Stimulated activated naive CD8-positive, alpha-beta T cell treated with anti-CD3 and anti-CD28 coated beads, Interleukin-15, amount 100 ng/mL, for 72 hours (primary cell): ENCODE measurements at regions not wholly inside any gene's neighbourhood (a gene's known extent, or its start where the extent isn't known, plus 50 kb on each side); places are given as distances from the start of the nearest gene placed in this dataset.

Source experiments
- ATAC-seq: fragments of 150-1000 bp; cut with Tn5 transposase; 2 replicates; pipeline ENCODE4 v1.10.0; 2021; ENCODE audit warnings: mild to moderate bottlenecking, moderate library complexity
- DNase-seq, 2 donors: peaks; one replicate each; pipeline ENCODE4 v3.0.0; 2021 to 2022
- H3K27ac Mint-ChIP-seq, 2 donors: one replicate each; pipeline ENCODE4 v1.8.0; 2022; ENCODE audit warnings: mild to moderate bottlenecking in 2 of 2, mixed read lengths in 2 of 2, moderate library complexity in 2 of 2
- H3K27me3 Mint-ChIP-seq: one replicate; pipeline ENCODE4 v1.8.0; 2022; ENCODE audit warnings: mixed read lengths
- H3K4me1 Mint-ChIP-seq: one replicate; pipeline ENCODE4 v1.8.0; 2022; ENCODE audit warnings: mild to moderate bottlenecking, mixed read lengths
- H3K4me3 Mint-ChIP-seq, 2 donors: one replicate each; pipeline ENCODE4 v1.8.0; 2022; ENCODE audit warnings: mild to moderate bottlenecking in 2 of 2, mixed read lengths in 2 of 2, moderate library complexity in 1 of 2
- H3K9me3 Mint-ChIP-seq, 2 donors: one replicate each; pipeline ENCODE4 v1.8.0; 2022; ENCODE audit warnings: mixed read lengths in 2 of 2

- ATAC-seq = no peak
- no peak for DNase-seq
- H3K27me3 Mint-ChIP-seq = no peaks in the 10 kb centered on the region
- no peaks in the 10 kb centered on the region for H3K9me3 Mint-ChIP-seq
- H3K4me1 Mint-ChIP-seq = no peaks in the 10 kb centered on the region
- H3K4me3 Mint-ChIP-seq = no peak overlapping the region
- H3K27ac Mint-ChIP-seq = no peak overlapping the region
These were observed 49.8 kb downstream of the PLCE1 start for GRCh38 chr10:94043431-94043990.

GRCh38 chr10:94046098-94046497 is 52.4 kb downstream of the PLCE1 start:
- Mint-ChIP-seq H3K27ac (no peak overlapping the region), H3K27me3 (no peaks in the 10 kb centered on the region), H3K4me1 (no peaks in the 10 kb centered on the region), H3K4me3 (no peak overlapping the region), H3K9me3 (no peaks in the 10 kb centered on the region)
- DNase-seq (no peak), ATAC-seq (no peak)

GRCh38 chr10:94047293-94047692 is 53.6 kb downstream of the PLCE1 start:
- no peak for ATAC-seq
- no peaks in the 10 kb centered on the region for H3K9me3 Mint-ChIP-seq
- DNase-seq = no peak
- no peak overlapping the region for H3K27ac Mint-ChIP-seq
- no peak overlapping the region for H3K4me3 Mint-ChIP-seq
- no peaks in the 10 kb centered on the region for H3K4me1 Mint-ChIP-seq
- no peaks in the 10 kb centered on the region for H3K27me3 Mint-ChIP-seq

- H3K9me3 Mint-ChIP-seq = no peaks in the 10 kb centered on the region
- H3K27ac Mint-ChIP-seq = no peak overlapping the region
- no peak overlapping the region for H3K4me3 Mint-ChIP-seq
- DNase-seq = no peak
- ATAC-seq = no peak
- no peaks in the 10 kb centered on the region for H3K27me3 Mint-ChIP-seq
- no peaks in the 10 kb centered on the region for H3K4me1 Mint-ChIP-seq
These were observed 56.2 kb downstream of the PLCE1 start for GRCh38 chr10:94049911-94050310.

- no peaks in the 10 kb centered on the region for H3K27me3 Mint-ChIP-seq
- H3K4me3 Mint-ChIP-seq = no peak overlapping the region
- no peaks in the 10 kb centered on the region for H3K4me1 Mint-ChIP-seq
- ATAC-seq (no peak), DNase-seq (no peak)
- no peaks in the 10 kb centered on the region for H3K9me3 Mint-ChIP-seq
- H3K27ac Mint-ChIP-seq = no peak overlapping the region
These were observed 58.5 kb downstream of the PLCE1 start for GRCh38 chr10:94052281-94052680.

- no peak for ATAC-seq
- no peak for DNase-seq
- Mint-ChIP-seq H3K4me1 (no peaks in the 10 kb centered on the region), H3K27ac (no peak overlapping the region), H3K4me3 (no peak overlapping the region), H3K27me3 (no peaks in the 10 kb centered on the region), H3K9me3 (no peaks in the 10 kb centered on the region)
These were observed 59.4 kb downstream of the PLCE1 start for GRCh38 chr10:94052866-94053791.

- Mint-ChIP-seq H3K4me3 (no peak overlapping the region), H3K27ac (no peak overlapping the region), H3K4me1 (no peaks in the 10 kb centered on the region), H3K9me3 (peaks cover 0 to 10% of the 10 kb centered on the region in 2 donors), H3K27me3 (peaks cover 9% of the 10 kb centered on the region)
- DNase-seq (no peak), ATAC-seq (no peak)
These were observed 65.6 kb downstream of the PLCE1 start for GRCh38 chr10:94059178-94059883.

- H3K4me3 Mint-ChIP-seq = no peak overlapping the region
- peaks cover 0 to 10% of the 10 kb centered on the region in 2 donors for H3K9me3 Mint-ChIP-seq
- DNase-seq (no peak), ATAC-seq (no peak)
- H3K27me3 Mint-ChIP-seq = peaks cover 9% of the 10 kb centered on the region
- no peaks in the 10 kb centered on the region for H3K4me1 Mint-ChIP-seq
- no peak overlapping the region for H3K27ac Mint-ChIP-seq
These were observed 67.3 kb downstream of the PLCE1 start for GRCh38 chr10:94061026-94061425.

- Mint-ChIP-seq H3K4me3 (no peak overlapping the region), H3K9me3 (peaks cover 0 to 10% of the 10 kb centered on the region in 2 donors), H3K4me1 (no peaks in the 10 kb centered on the region), H3K27ac (no peak overlapping the region), H3K27me3 (peaks cover 9% of the 10 kb centered on the region)
- ATAC-seq (no peak), DNase-seq (no peak)
These were observed 68.9 kb downstream of the PLCE1 start for GRCh38 chr10:94062611-94063010.

GRCh38 chr10:94065362-94065761 is 71.6 kb downstream of the PLCE1 start:
- peaks cover 0 to 10% of the 10 kb centered on the region in 2 donors for H3K9me3 Mint-ChIP-seq
- peaks cover 9% of the 10 kb centered on the region for H3K27me3 Mint-ChIP-seq
- no peaks in the 10 kb centered on the region for H3K4me1 Mint-ChIP-seq
- DNase-seq = no peak
- H3K4me3 Mint-ChIP-seq = no peak overlapping the region
- H3K27ac Mint-ChIP-seq = no peak overlapping the region
- no peak for ATAC-seq

- Mint-ChIP-seq H3K27ac (no peak overlapping the region), H3K4me3 (no peak overlapping the region), H3K9me3 (peaks cover 0 to 10% of the 10 kb centered on the region in 2 donors), H3K27me3 (peaks cover 13% of the 10 kb centered on the region), H3K4me1 (no peaks in the 10 kb centered on the region)
- ATAC-seq (no peak), DNase-seq (no peak)
These were observed 72.1 kb downstream of the PLCE1 start for GRCh38 chr10:94065787-94066186.

GRCh38 chr10:94066411-94066810 is 72.7 kb downstream of the PLCE1 start:
- H3K4me1 Mint-ChIP-seq = no peaks in the 10 kb centered on the region
- DNase-seq (no peak), ATAC-seq (no peak)
- H3K27me3 Mint-ChIP-seq = peaks cover 20% of the 10 kb centered on the region
- H3K9me3 Mint-ChIP-seq = peaks cover 0 to 10% of the 10 kb centered on the region in 2 donors
- no peak overlapping the region for H3K4me3 Mint-ChIP-seq
- H3K27ac Mint-ChIP-seq = no peak overlapping the region

- H3K4me3 Mint-ChIP-seq = no peak overlapping the region
- ATAC-seq = no peak
- H3K4me1 Mint-ChIP-seq = no peaks in the 10 kb centered on the region
- no peak overlapping the region for H3K27ac Mint-ChIP-seq
- DNase-seq = no peak
- peaks cover 29% of the 10 kb centered on the region for H3K27me3 Mint-ChIP-seq
- H3K9me3 Mint-ChIP-seq = peaks cover 0 to 7% of the 10 kb centered on the region in 2 donors
These were observed 76.2 kb downstream of the PLCE1 start for GRCh38 chr10:94069884-94070283.

GRCh38 chr10:94074462-94074861 is 80.7 kb downstream of the PLCE1 start:
- Mint-ChIP-seq H3K4me3 (no peak overlapping the region), H3K27ac (no peak overlapping the region), H3K9me3 (peaks cover 0 to 7% of the 10 kb centered on the region in 2 donors), H3K27me3 (peaks cover 34% of the 10 kb centered on the region), H3K4me1 (no peaks in the 10 kb centered on the region)
- ATAC-seq = no peak
- no peak for DNase-seq

- H3K9me3 Mint-ChIP-seq = peaks cover 0 to 10% of the 10 kb centered on the region in 2 donors
- DNase-seq = no peak
- no peaks in the 10 kb centered on the region for H3K4me1 Mint-ChIP-seq
- H3K4me3 Mint-ChIP-seq = no peak overlapping the region
- peaks cover 40% of the 10 kb centered on the region for H3K27me3 Mint-ChIP-seq
- no peak for ATAC-seq
- no peak overlapping the region for H3K27ac Mint-ChIP-seq
These were observed 81.8 kb downstream of the PLCE1 start for GRCh38 chr10:94075506-94075905.

GRCh38 chr10:94076325-94076841 is 82.7 kb downstream of the PLCE1 start:
- no peaks in the 10 kb centered on the region for H3K4me1 Mint-ChIP-seq
- peaks cover 31% of the 10 kb centered on the region for H3K27me3 Mint-ChIP-seq

More at GRCh38 chr10:94076325-94076841, 82.7 kb downstream of the PLCE1 start:
- no peak overlapping the region for H3K4me3 Mint-ChIP-seq
- DNase-seq = no peak
- H3K9me3 Mint-ChIP-seq = peaks cover 0 to 10% of the 10 kb centered on the region in 2 donors
- peak overlapping the region in 1 of 2 donors; percentile 60 for H3K27ac Mint-ChIP-seq
- ATAC-seq = no peak
